ENCODE measurements at regions not wholly inside any gene's neighbourhood (a gene's known extent, or its start where the extent isn't known, plus 50 kb on each side); places are given as distances from the start of the nearest gene placed in this dataset.

GRCh38 chr3:34920806-34921205, 718.5 kb upstream of the ARPP21 start:
- no peak for FAIRE-seq

- no peak for FAIRE-seq
Measured at GRCh38 chr3:34924961-34925360, 714.4 kb upstream of the ARPP21 start.

DNA sequence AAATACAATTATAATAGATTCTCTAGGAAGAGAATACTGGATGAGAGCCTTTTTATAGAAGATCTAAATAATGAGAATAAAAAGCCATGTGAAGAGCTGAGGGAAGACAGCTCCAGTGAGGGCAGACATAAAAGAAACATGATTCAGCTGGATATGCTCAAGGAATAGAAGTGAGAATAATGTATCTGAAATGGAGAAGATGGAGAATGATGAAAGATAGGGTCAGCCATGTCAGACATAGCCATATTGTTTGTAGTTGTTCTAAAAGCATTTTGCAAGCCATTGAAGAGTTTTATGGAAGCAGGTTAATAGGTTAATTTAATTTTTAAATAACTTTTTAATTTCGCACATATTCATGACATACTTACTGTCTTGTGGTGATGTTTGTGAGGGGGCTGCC, 713.5 kb upstream of the ARPP21 start:
- no peak for FAIRE-seq

DNA sequence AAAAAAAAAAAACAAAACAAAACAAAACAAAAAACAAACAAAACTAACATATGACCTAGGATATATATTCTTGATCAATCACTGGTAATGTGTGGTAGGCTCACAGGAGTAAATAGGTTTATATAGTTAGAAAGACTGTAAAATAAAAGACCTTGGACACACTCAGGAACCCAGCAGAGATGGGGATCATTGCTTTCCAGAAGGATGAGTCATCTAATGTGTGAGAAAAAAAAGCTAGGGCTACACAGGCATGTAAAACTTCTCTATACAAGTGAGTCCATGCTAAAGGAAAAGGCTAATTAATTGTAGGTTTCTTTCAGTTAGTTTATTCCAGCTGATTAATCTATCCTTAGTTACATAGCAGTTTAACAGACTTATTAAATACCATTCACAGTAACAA, 710.3 kb upstream of the ARPP21 start:
- no peak for FAIRE-seq

DNA sequence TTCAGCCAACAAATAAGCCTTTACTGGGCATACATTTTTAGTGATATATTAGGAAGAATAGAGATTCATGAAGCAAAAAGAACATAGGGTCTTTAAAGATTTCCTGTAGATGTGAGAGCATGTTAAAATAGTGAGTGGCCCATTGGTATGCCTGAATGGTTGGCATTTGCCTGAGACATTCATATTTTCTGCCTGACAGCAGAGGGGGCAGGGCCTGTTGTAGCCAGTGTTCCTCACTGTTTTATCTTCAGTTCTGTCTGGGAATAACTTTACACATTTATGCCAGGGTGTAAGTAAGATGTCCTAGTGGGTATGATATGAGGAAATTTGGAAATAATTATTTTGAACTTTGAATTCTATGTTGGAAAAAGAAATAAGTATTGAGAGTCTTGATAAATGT, 704.7 kb upstream of the ARPP21 start:
- FAIRE-seq: no peak

DNA sequence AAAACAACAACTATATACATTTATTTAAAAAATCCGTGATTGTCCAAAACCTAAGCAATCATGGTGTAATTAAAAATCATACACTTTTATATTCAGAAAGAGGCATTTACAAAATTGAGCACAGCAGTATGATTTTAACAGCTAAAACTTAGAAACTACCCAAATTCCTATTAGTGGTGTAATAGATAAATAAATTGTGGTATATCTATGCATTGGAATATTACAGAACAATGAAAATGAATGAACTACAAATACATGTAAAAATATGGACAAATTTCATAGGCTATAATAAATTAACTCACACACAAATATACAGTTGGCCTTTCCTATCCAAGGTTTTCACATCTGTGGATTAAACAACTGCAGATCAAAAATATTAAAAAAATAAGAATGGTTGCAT, 700.5 kb upstream of the ARPP21 start:
- no peak for FAIRE-seq

DNA sequence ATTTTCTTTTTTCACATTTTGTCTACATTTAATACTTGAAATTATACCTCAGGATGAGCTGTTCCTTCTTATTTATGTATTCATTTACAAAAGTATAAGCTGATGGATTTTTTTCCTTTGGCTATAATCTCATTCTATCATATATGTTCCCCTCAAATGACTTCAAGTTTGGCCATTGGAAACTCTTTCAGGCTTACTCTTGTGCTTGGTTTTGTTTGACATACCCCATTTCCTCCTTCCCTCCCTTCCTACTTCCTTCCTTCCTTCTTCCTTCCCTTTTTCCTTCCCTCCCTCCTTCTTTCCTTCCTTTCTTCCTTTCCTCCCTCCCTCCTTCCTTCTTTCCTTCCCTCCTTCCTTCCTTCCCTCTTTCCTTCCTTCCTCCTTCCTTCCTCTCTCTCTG, 697.1 kb upstream of the ARPP21 start:
- FAIRE-seq: no peak

DNA sequence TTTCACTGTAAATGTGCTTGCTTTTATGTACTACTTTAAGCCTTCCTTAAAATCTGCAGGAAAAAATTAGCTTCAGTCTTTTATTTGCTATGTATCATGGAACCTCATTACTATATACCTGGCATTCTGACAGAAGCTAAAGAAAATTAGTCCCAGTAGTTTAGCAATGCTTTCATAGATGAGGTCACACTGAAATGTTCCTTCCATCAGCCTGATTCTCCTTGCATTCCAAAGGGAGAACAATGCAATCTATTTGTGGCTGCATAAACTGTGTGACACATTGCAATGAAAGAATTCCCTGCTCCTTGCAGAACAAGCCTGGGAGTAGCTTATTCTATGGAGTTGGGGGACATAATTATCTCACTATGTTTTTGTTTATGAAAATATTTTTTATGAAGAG, 691.5 kb upstream of the ARPP21 start:
- FAIRE-seq: no peak

GRCh38 chr3:34948517-34948916, 690.8 kb upstream of the ARPP21 start:
- FAIRE-seq: no peak

- FAIRE-seq: no peak
Measured at GRCh38 chr3:34955680-34956079, 683.6 kb upstream of the ARPP21 start.

DNA sequence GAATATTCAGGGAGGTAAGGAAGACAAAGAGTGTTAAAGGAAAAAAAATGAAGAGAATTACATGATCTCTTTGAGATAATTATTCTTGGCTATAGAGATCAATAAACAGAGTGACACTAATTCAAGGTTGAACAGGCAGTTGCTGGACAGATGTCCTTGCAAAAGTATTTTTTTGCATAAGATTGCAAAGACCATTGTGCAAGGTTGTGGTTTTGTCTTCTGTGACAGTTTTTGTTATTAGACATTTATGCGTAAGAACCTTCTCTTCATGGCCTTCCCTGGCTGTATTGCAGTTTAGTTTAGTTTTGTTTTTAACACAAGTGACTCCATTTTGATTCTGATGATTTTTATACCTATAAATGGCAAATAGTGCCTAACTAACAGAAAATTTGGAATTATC, 682.8 kb upstream of the ARPP21 start:
- no peak for FAIRE-seq

DNA sequence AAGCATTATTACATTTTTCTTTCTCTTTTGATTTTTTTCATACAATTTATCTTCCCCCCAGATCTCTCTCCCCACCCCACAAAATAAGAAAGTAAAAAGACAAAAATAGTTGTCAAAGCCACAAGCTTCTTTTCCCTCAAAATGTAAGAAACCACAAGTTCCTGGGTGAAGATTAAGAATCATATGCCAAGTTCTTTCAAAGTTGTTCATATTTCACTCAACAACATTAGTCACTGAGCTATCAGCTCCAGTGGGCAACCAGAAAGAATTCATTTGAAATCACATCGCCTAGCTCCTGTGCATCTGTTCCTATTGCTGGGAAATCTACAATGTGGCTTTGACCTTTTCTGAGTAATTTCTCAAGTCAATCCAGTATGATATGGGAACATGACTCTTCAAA, 681.6 kb upstream of the ARPP21 start:
- no peak for FAIRE-seq

DNA sequence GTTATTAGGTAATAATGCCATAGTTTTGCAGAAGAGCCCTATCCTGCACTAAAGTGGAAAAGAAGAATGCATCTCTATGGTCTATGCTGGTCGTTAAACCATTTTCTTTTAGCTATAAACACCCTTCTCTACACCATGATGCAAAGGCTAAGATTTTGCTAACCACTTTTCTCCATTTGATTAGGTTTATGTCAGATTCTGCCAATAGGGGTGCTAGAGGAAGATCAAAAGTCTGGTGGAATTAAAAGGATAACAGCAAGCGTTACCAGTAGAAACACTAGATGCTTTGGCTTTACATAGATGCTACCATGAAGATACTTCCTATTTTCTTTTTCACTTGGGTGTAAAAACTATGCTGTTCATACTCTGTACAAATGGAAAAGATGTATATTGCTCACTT, 669.8 kb upstream of the ARPP21 start:
- FAIRE-seq: no peak

DNA sequence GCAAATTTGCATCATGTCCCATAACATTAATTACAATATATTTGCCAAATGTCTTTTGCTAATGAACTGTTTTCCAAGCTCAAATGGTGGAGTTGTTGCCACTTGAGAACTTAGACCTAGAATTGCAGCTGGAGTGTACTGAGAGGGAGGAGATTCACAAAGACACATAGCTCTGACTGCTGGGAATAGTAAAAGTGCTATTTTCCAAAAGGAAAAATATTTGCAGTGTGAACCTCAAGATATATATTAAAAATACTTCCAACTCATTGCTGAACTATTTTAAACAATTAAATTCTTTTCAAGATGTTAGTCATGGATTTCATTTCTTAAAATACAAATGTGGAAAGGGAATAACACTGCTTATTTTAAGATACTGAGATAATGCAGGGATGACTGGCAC, 666.8 kb upstream of the ARPP21 start:
- no peak for FAIRE-seq

DNA sequence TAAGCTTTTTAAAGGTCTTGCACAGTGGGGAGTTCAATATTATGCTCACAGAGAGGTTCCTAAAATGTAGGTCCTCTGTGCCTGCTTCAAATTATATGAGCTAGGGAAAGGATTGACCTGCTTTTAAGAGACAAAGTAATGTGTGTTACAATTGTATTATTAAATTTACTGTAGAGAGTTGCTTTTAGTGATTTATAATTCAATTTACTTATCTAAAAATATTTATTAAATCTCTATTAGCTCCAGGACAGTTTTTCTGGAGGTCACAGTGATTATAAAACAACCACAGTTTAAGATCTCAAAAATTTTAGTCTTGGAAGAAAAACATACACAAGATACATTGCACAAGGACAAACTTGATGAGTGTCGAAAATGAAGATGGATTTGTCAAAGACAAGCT, 665.7 kb upstream of the ARPP21 start:
- FAIRE-seq: no peak

DNA sequence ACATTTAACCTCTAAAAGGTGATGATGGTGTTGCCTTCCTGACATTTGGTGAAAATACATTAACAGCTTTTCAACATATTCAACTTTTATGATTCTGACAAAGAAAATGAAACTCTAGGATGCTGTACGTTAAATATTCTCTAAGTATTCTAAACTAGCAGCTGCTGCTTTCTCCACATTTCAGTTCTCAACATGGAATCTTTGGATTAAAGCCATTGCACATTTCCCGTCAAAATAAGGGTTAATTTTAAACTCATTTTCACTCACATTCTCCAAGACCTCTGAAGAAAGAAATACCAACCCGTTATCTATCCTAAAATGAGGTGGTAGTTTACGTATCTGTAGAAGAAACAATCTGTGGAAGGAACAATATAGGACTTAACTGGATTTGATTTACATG, 655.7 kb upstream of the ARPP21 start:
- FAIRE-seq: no peak

DNA sequence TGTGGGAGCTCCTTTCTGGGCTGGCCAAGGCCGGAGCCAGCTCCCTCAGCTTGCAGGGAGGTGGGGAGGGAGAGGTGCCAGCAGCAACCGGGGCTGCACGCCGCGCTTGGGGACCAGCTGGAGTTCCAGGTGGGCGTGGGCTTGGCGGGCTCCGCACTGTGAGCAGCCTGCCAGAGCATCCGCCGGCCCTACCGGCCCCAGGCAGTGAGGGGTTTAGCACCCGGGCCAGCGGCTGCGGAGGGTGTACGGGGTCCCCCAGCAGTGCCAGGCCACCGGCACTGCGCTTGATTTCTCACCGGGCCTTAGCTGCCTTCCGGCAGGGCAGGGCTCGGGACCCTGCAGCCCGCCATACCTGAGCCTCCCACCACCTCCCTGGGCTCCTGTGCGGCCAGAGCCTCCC, 651.0 kb upstream of the ARPP21 start:
- no peak for FAIRE-seq

GRCh38 chr3:34995796-34996430, 643.4 kb upstream of the ARPP21 start:
- FAIRE-seq: no peak

- FAIRE-seq: no peak
Measured at GRCh38 chr3:34998902-34999301, 640.4 kb upstream of the ARPP21 start.

- FAIRE-seq: no peak
Measured at GRCh38 chr3:35012214-35012613, 627.1 kb upstream of the ARPP21 start.

GRCh38 chr3:35028157-35028556, 611.2 kb upstream of the ARPP21 start:
- FAIRE-seq: no peak

DNA sequence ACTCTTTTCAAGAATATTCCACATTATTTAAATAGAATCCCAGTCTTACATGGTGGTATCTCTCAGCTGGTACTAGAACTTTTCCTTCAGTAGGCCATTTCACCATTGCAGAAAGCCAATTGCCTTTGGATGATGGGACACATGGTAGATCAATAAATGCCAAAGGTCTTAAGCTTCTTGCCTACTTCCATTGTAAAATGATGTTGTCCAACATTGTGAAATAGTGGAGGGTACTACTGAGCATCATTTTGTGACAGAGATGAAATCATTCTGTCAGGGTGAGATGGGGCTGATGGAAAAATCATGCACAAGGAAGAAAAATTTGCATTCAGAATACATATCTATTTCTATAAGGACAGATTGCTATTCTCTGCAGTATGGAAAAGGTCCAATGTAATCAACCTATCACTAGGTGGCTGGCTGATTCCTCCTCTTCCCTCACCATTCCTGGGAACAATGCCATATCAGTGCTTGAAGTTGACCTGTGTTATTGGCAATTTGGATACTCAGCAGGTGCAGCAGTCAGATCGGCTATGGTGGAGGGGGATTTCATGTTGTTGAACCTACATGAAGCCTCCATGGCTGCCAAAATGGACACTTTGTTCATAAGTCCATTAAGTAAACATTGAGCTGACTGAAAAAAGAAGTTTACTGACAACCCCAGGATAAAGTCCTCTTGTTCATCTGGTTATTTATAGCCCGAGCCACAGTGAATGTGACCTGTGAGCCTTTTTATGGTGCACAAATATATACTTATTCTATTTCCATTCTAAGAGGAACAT, 596.9 kb upstream of the ARPP21 start:
- FAIRE-seq: no peak

GRCh38 chr3:35043040-35043439, 596.3 kb upstream of the ARPP21 start:
- no peak for FAIRE-seq

- FAIRE-seq: no peak
Measured at GRCh38 chr3:35044190-35044589, 595.1 kb upstream of the ARPP21 start.

- no peak for FAIRE-seq
Measured at GRCh38 chr3:35045118-35045517, 594.2 kb upstream of the ARPP21 start.

Measured in endometrium (tissue), 2 donors.